WTC11 (cell line): ENCODE measurements at regions not wholly inside any gene's neighbourhood (a gene's known extent, or its start where the extent isn't known, plus 50 kb on each side); places are given as distances from the start of the nearest gene placed in this dataset.

Experiments used
- CBFB ChIP-seq: sonication (generic); formaldehyde crosslinking; IDR thresholded peaks from 2 replicates; pipeline ENCODE4 v1.8.1; 2022; ENCODE audit warnings: mild to moderate bottlenecking, low read depth, missing genetic modification reagents
- TF ChIP-seq, protein P1 (sequence below): sonication (generic); formaldehyde crosslinking; IDR thresholded peaks from 2 replicates; pipeline ENCODE4 v1.8.0; 2022; ENCODE audit warnings: mild to moderate bottlenecking, missing genetic modification reagents

DNA sequence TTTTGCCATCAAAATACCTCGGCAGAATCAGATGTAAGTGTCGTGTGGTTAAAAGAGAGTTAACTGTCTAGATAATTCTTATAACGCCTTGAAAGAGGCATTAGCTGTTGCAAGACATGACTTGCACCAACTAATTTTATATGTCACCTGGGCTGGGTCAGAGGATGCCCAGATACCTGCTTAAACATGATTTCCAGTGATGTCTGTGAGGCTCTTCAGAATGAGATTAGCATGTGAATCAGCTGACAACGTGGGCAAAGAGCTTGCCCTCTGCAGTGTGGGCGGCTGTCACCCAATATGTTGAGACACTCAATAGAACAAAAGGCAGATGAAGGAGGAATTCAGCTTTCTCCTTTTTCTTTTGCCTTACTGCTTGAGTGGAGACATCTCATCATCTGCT is 1180.6 kb downstream of the NLGN4Y start:
- TF ChIP-seq, protein P1, sequence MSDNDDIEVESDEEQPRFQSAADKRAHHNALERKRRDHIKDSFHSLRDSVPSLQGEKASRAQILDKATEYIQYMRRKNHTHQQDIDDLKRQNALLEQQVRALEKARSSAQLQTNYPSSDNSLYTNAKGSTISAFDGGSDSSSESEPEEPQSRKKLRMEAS (CRISPR knock-in tag) = no peak
- TF ChIP-seq CBFB (CRISPR knock-in tag) = no peak
